ENCODE measurements at regions not wholly inside any gene's neighbourhood (a gene's known extent, or its start where the extent isn't known, plus 50 kb on each side); places are given as distances from the start of the nearest gene placed in this dataset.

GRCh38 chr5:174189654-174190541 lies 144.4 kb downstream of the NSG2 start:
- FAIRE-seq (no peak), DNase-seq (ENCODE audit: insufficient read length, low spot score) (no peak)

- FAIRE-seq: no peak
- DNase-seq (ENCODE audit: insufficient read length, low spot score): no peak
Observed at GRCh38 chr5:174191076-174191475, 145.6 kb downstream of the NSG2 start.

GRCh38 chr5:174191850-174192655 lies 146.5 kb downstream of the NSG2 start:
- no peak for DNase-seq (ENCODE audit: insufficient read length, low spot score)
- no peak for FAIRE-seq

- DNase-seq (ENCODE audit: insufficient read length, low spot score): no peak
- FAIRE-seq: no peak
Observed at GRCh38 chr5:174192901-174193300, 147.4 kb downstream of the NSG2 start.

- no peak for FAIRE-seq
- no peak for DNase-seq (ENCODE audit: insufficient read length, low spot score)
Observed at GRCh38 chr5:174195517-174195916, 150.0 kb downstream of the NSG2 start.

- DNase-seq (ENCODE audit: insufficient read length, low spot score) (no peak), FAIRE-seq (no peak)
Observed at GRCh38 chr5:174197929-174198328, 152.4 kb downstream of the NSG2 start.

- FAIRE-seq (no peak), DNase-seq (ENCODE audit: insufficient read length, low spot score) (no peak)
Observed at GRCh38 chr5:174198541-174198940, 153.0 kb downstream of the NSG2 start.

- DNase-seq (ENCODE audit: insufficient read length, low spot score) (no peak), FAIRE-seq (no peak)
Observed at GRCh38 chr5:174202996-174203395, 157.5 kb downstream of the NSG2 start.

GRCh38 chr5:174204535-174205313 lies 159.2 kb downstream of the NSG2 start:
- FAIRE-seq (no peak), DNase-seq (ENCODE audit: insufficient read length, low spot score) (no peak)

GRCh38 chr5:174205939-174206338 lies 160.4 kb downstream of the NSG2 start:
- no peak for DNase-seq (ENCODE audit: insufficient read length, low spot score)
- FAIRE-seq: no peak

- DNase-seq (ENCODE audit: insufficient read length, low spot score): no peak
Observed at GRCh38 chr5:174210596-174211276, 165.2 kb downstream of the NSG2 start.

GRCh38 chr5:174211277-174211626 lies 165.7 kb downstream of the NSG2 start:
- FAIRE-seq (no peak), DNase-seq (ENCODE audit: insufficient read length, low spot score) (no peak)

More at GRCh38 chr5:174210596-174211276, 165.2 kb downstream of the NSG2 start:
- no peak for FAIRE-seq

GRCh38 chr5:174217527-174217926 lies 172.0 kb downstream of the NSG2 start:
- FAIRE-seq: no peak

GRCh38 chr5:174218162-174218561 lies 172.7 kb downstream of the NSG2 start:
- DNase-seq (ENCODE audit: insufficient read length, low spot score) (no peak), FAIRE-seq (no peak)

More at GRCh38 chr5:174217527-174217926, 172.0 kb downstream of the NSG2 start:
- no peak for DNase-seq (ENCODE audit: insufficient read length, low spot score)

GRCh38 chr5:174220417-174220816 lies 174.9 kb downstream of the NSG2 start:
- FAIRE-seq (no peak), DNase-seq (ENCODE audit: insufficient read length, low spot score) (no peak)

- no peak for DNase-seq (ENCODE audit: insufficient read length, low spot score)
- FAIRE-seq: no peak
Observed at GRCh38 chr5:174221436-174221835, 175.9 kb downstream of the NSG2 start.

- DNase-seq (ENCODE audit: insufficient read length, low spot score) (no peak), FAIRE-seq (no peak)
Observed at GRCh38 chr5:174221946-174222345, 176.4 kb downstream of the NSG2 start.

- no peak for DNase-seq (ENCODE audit: insufficient read length, low spot score)
- FAIRE-seq: no peak
Observed at GRCh38 chr5:174222891-174223290, 177.4 kb downstream of the NSG2 start.

- no peak for FAIRE-seq
- DNase-seq (ENCODE audit: insufficient read length, low spot score): no peak
Observed at GRCh38 chr5:174223355-174223754, 177.8 kb downstream of the NSG2 start.

- FAIRE-seq (no peak), DNase-seq (ENCODE audit: insufficient read length, low spot score) (no peak)
Observed at GRCh38 chr5:174229068-174229467, 183.6 kb downstream of the NSG2 start.

All from GM19239 (cell line).